HG03097 (cell line): ENCODE measurements at regions not wholly inside any gene's neighbourhood (a gene's known extent, or its start where the extent isn't known, plus 50 kb on each side); places are given as distances from the start of the nearest gene placed in this dataset.
"Not testable (repeated sequence)": the region's sequence is repeated elsewhere in the genome, so short reads cannot be mapped to it uniquely, and the experiment has no call there.

Source experiments
- ATAC-seq: cut with Tn5 transposase; IDR thresholded peaks from one replicate; pipeline ENCODE4 v1.9.1; 2021; ENCODE audit not compliant: unreplicated experiment, low FRiP score

DNA sequence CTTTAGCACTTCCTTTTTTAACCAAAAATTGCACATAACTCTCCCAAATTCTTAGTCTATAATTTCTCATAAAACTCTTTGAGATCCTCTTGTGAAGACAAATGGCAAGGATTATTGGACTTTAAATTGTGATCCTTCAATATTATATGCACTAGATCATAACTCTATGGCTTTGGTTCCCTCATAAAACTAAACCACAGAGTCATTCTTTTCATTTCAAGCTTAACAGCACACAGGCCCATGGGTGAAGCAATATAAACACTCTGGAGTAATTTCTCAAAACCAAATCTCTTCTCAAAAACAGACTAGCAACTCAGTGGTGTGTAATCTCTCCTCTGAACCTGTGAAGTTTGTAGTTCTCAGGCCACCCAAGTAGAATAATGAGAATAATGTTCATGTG is 171.0 kb upstream of the NECTIN3 start:
- ATAC-seq, result no peak

GRCh38 chr3:110901536-110901935 is 170.1 kb upstream of the NECTIN3 start:
- no peak for ATAC-seq

DNA sequence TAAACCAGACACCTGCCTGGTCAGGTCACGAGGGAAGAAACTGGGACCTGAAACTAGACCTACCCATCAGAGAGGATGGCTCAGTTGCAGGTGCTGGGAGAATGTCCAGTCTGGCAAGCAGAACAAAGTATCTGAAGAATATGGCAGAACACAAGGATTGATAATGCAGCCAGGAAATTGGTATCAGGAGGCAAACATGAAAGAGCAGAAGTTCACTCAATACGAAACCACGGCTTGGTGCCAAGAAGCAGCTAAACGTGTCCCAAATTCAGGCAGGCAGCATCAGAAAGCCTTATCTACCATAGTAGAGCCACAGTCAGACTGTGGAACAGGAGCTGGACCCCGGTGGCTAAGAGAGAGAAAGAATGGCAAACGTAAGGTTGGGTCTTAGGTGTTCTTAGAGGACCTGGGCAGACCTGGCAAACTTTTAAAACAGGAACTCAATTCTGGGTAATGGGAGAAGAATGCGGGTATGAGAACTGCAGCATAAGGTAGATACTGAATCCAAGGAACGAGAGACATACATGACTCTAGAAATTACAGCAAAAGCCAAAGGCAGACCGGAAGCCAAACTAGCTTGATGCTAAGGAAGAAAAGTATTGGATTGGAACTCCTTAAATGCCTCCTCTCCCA is 169.0 kb upstream of the NECTIN3 start:
- ATAC-seq, result no peak

DNA sequence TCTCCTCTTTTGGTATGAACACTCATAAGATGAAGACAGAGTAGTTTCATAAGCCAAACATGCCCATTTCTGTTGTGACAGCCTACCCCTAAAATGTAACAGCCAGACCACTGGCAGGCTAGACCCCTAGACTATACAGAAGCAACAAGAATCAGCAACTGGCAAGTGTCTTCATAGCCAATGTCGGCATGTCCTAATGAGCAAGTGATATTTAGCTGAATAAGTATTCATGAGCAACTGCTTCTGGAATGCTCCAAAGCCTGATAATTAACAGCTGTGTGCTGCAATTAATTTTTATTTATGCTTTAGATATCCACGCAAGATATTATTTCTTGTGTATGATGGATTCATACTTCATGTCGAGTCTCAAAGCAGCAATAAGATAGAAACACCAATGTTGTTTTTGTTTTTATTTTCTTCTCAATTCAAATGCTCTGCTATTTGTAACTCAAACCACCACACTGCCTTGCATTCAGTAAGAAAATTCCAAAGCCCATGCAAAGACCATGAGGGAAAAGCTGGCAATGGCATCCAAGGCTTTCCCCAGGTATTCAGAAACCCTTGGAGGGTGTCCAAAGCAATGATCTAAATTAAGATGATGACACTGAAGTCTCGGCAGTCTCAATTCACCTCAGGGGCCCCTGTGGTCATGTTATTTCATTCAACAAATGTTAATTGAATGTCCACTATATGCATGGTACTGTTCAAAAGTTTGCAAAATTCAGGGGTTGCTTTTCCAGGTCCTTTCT is 167.7 kb upstream of the NECTIN3 start:
- no peak for ATAC-seq

GRCh38 chr3:110904520-110904890 is 167.1 kb upstream of the NECTIN3 start:
- ATAC-seq, result no peak

GRCh38 chr3:110905121-110905520 is 166.5 kb upstream of the NECTIN3 start:
- ATAC-seq, result no peak

- no peak for ATAC-seq
Measured at GRCh38 chr3:110909839-110910238, 161.8 kb upstream of the NECTIN3 start.

GRCh38 chr3:110910346-110910955 is 161.2 kb upstream of the NECTIN3 start:
- ATAC-seq, result no peak

DNA sequence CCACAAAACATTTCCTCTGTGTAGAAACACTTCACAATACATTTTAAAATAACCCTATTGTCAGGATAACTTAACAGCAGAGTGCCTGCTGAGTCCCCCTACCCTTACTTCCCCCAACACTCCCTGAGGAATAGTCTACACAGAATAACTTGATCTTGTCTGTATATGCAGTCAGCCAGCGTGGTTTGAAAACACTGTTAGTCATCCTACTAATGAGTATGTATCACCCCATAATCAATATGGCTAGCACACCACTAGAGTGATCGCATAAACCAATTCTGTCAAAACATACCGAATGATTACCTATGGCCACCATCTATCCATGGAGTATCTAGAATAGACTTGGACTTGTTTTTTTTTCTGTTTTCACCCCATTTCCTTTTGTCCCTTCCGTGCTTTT is 152.7 kb upstream of the NECTIN3 start:
- ATAC-seq, result no peak

DNA sequence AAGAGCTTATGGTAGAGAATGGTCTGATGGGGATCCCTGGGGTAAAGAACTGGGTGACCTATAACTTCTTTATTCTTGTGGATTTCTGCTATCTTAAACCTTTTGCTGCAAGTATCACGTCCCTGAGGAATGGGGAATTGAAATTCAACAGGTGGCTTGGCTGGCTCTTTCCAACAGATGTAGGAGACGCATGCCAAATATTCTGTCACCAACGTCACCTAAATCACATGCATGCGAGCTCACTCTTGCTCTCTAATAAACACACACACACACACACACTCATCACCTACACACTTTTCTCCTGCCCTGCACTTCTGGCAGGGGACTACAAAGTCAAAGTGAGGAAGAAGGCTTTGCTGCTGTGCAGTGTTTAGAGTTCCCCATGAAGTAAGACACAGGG is 145.8 kb upstream of the NECTIN3 start:
- ATAC-seq, result no peak

- no peak for ATAC-seq
Measured at GRCh38 chr3:110928016-110928662, 143.5 kb upstream of the NECTIN3 start.

- no peak for ATAC-seq
Measured at GRCh38 chr3:110929816-110930215, 141.8 kb upstream of the NECTIN3 start.

- ATAC-seq, result no peak
Measured at GRCh38 chr3:110932567-110932966, 139.0 kb upstream of the NECTIN3 start.

- no peak for ATAC-seq
Measured at GRCh38 chr3:110933821-110934426, 137.7 kb upstream of the NECTIN3 start.

GRCh38 chr3:110938629-110939028 is 133.0 kb upstream of the NECTIN3 start:
- ATAC-seq, result no peak

DNA sequence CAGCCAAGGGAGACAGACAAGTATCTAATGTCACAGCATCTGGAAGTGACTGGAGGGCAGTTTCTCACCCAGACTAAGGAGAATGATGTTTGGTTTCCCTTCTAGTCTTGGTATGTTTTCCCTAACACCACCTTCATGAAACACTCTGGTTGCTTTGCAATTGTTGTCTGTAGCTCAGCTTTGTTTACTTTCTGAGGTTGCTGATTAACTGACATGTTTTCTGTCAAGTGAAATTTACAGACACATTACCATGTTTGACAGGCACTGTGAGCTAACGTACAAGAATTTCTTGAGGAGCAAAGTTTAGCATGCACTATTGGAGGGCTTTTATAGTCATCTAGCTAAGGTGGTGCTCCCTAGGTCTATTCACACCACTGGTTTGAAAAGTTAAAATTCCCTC is 131.6 kb upstream of the NECTIN3 start:
- ATAC-seq, result no peak

DNA sequence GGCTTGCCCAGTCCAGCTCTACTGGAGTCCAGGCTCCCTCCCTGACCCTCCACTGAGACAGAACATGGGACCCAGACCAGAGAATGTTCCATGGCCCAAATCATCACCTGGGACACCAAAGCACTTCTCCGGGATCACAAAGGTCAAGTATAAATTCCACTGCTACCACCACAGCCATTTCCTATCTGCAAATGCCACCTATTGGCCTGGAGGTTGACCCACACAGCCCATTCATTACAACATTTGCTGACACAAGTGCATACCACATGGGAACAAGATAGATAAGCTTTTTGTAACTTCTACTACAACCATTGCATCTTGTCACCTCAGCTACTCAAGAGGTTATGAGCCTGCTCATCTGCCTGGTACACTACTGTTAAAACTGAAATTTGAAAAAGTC is 126.8 kb upstream of the NECTIN3 start:
- ATAC-seq, result no peak

GRCh38 chr3:110946810-110947209 is 124.8 kb upstream of the NECTIN3 start:
- no peak for ATAC-seq

DNA sequence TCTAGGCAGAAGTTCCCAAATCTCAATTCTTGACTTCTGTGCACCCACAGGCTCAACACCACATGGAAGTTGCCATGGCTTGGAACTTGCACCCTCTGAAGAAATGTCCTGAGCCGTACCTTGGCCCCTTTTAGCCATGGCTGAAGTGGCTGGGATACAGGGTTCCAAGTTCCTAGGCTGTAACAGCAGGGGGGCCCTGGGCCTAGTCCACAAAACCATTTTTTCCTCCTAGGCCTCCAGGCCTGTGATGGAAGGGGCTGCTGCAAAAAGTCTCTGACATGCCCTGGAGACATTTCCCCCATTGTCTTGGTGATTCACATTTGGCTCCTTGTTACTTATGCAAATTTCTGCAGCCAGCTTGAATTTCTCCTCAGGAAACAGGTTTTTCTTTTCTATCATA is 122.4 kb upstream of the NECTIN3 start:
- ATAC-seq, result not testable (repeated sequence)

- no peak for ATAC-seq
Measured at GRCh38 chr3:110955301-110955880, 116.2 kb upstream of the NECTIN3 start.

DNA sequence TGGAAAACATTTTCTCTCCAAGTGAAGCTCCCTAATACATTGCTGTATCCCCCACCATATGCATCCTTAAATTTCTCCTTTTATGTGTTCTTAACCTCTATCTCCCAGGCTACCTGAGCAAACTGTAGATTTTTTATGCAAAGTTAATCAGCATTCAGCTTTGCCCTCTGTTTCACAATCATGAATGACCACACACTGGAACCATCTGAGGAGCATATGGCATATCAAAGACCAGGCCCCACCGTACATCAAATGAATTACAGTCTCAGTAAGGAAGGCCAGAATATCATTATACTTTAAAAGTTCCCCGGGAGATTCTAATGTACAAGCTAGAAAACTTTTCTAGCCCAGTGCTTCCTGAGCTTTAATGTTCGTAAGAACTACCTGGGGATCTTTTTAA is 115.5 kb upstream of the NECTIN3 start:
- no peak for ATAC-seq
